ENCODE measurements at regions not wholly inside any gene's neighbourhood (a gene's known extent, or its start where the extent isn't known, plus 50 kb on each side); places are given as distances from the start of the nearest gene placed in this dataset.
"Not testable (repeated sequence)": the region's sequence is repeated elsewhere in the genome, so short reads cannot be mapped to it uniquely, and the experiment has no call there.

DNA sequence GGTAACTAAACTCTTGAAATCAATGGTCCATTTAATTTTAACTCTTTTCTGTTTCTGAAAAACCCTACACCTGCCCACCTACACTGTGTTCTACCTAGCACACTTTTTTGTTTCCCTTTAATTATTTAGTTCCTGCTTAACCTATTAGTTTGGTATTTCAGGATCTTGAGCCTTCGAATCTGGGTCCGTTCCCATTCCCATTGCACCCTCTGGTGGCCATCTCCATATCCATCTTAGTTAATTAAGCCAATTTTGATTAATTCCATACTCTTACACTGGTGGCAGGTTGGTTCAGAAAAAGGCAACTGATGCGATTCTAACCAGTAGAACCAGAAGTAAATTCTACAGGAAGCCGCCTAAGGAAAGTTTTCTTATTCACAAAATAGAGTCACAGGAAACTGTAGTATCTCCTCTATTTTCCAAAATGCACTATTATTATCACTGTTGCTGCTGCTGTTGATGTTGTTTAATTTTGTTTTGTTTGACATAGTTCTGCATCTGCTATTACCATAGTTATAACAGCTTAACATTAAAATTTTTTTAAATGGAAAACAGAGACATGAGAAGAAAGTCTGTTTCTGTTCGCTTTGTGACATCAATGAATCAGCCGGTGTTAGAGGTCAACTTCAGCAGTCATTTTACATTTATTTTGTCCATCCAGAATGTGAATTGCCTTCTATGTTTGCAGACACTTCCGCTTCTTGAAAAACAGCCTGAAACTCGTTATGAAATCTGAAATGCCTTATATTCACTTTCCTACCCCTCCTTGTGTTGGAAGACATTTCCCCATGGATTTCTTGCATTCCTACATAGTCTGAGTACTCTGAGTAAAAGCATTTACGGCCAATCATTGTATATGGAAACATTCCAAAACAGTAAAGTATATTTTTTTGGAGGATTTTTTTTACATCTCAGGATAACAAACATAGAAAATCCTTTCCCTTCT lies 115.5 kb upstream of the NCAM2 start:
- DNase-seq, result no peak

DNA sequence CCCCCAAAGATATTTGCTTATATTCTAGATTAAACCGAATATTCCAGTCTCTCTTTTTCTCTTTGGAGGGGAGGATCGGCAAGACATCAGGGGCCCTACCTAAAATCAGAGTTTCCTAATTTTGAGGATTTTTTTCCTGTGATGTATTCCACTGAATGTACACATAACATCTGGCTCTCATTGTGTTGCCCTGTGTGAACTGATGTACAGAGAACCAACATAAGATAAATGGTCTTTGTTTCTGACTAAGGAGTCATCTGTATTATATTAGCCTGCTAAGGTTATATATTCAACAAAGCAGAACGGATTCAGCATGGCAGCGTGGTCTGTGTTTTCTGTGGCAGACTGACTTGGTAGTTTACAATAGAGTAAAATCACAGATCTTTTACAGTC lies 114.8 kb upstream of the NCAM2 start:
- no peak for DNase-seq

DNA sequence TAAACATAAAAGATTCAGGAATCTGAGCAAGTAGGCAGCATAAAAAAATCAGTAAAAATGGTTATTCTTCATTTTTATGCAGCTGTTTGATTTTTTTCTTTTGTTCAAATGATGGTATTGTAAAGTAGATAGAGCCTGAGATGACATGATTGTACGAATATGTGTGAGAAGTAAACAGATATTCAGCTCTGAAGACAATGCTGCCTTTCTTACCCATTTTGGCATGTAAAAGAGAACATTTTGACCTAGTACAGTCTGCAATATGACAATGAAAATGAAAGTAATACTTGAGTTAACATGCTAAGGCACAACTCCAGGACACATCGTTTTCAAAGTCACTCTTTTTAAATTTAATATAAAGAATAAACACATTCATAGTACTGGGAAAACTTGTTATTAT lies 95.7 kb upstream of the NCAM2 start:
- DNase-seq, result no peak

DNA sequence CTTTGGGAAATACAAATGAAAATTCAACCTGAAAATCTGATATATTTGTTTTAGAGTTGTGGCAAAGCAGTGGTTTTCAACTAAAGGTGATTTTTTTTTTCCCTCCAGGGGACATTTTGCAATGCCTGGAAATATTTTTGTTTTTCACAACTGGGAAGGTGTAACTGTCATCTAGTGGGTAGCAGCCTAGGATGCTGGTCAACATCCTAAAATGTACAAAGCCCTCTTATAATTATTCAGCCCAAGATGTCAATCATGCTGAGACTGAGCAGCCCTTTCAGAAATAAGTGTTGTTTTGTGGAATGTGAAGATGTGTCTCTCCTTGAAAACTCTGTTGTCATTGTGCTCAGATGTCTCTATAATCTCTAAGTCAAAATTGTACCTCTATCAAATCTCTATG lies 95.2 kb upstream of the NCAM2 start:
- DNase-seq, result no peak

DNA sequence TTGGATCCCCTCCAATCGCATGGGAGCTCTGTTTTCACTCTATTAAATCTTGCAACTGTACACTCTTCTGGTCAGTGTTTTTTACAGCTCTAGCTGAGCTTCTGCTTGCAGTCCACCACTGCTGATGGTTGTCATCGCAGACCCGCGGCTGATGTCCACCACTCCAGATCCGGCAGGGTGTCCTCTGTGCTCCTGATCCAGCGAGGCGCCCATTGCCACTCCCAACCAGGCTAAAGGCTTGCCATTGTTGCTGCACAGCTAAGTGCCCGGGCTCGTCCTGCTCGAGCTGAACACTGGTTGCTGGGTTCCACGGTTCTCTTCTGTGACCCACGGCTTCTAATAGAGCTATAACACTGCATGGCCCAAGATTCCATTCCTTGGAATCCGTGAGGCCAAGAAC lies 70.7 kb upstream of the NCAM2 start:
- not testable (repeated sequence) for DNase-seq

DNA sequence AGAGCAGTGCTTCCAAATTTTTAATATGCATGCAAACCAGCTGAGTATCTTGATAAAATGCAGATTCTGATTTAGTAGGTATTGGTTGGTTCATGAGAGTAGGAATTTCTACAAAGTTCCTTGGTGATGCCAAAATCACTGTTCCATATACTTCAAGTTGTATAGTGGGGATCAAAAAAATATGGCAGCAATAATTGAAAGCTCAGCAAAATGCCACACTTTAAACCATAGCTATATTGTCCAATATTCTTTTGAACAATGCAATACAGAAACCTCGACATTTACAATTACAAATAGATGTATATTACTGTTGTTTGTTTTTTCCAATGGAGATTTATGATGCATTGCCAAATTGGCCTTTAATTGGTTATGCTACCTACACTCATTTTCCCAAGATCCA lies 55.7 kb upstream of the NCAM2 start:
- no peak for DNase-seq

DNA sequence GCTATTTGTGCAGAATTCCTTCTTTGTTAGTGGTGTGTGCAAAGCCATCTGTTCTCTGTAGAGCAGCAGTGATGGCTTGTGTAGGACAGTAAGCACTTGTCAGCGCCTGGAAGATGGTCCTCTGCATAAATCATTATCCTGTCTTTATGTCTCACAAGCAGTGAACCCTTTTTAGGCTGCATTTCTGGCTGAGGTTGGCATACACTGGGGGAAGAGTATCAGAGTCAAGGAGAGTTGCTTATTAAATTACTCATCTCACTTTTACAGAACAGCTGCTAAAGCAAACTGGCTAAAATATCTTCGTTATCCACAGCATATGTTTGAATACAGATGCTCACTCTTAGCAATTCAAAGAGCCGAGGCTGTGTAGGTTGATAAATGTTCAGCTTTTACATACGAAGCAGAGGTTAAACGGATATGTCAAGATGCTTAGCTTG lies 54.6 kb upstream of the NCAM2 start:
- no peak for DNase-seq

DNA sequence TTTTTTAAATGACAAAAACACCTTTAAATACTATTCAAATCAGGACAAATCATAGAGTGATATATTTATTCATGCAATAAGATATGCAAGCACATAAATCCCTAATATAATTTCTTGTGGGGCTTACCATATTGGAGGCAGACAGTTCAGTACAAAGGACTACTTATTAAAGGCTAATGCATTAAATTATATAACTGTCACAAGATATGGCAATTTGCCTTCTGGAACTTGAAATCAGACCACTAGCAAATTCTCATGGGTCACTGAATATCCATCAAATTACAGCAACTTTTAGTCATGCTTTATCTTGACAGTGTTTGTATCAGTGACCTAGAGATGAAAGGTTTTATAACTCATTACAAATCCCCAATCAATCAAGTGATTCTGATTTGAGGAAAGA lies 54.1 kb upstream of the NCAM2 start:
- DNase-seq, result no peak

DNA sequence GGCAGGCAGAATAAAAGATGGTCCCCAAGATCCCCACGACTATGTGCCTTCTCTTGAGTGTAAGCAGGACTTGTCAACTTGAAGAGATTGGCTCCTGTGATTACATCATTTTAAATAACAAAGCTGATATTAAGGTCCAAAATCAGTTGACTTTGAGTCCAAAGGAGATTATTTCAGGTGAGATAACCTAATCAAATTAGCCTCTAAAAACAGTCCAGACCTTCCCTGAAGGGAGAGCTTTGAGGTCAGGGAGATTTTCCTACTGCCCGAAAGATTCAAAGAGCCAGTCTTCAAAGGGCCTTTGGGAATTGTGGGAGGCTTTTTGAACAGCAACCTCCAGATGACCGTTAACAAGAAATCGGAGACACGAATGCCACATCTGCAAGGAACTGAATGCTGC lies 51.5 kb upstream of the NCAM2 start:
- DNase-seq, result no peak

Measured in 8988T (cell line).